SH-SY5Y (cell line): ENCODE measurements at regions not wholly inside any gene's neighbourhood (a gene's known extent, or its start where the extent isn't known, plus 50 kb on each side); places are given as distances from the start of the nearest gene placed in this dataset.

ENCODE experiments used
- GATA2 ChIP-seq: IDR thresholded peaks from 2 replicates; pipeline ENCODE4 v1.6.1; 2011; ENCODE audit warnings: mild to moderate bottlenecking, low read depth, low read length
- GATA3 ChIP-seq: IDR thresholded peaks from 2 replicates; pipeline ENCODE4 v1.6.1; 2011; ENCODE audit warnings: low read depth, mild to moderate bottlenecking, low read length, moderate library complexity

DNA sequence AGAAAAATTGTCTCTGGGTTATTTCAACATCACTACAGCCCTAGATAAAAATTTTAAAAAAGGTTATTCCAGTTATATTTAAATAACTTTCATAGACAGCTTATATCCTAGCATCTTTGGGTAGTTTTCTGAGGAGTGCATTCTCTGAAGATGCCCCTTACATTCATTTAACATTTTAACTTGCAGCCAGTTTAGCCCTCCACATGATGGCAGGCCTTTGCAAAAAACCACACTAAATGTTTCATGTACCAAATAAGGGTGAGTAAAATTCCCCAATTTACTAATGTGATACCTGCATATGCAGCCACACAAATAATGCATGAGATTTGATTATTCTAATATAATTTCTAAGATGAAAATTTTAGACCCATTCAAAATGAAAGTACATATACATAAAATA is 108.4 kb upstream of the ZWINT start:
- TF ChIP-seq GATA3 (no peak), GATA2 (no peak)
